ENCODE measurements at regions not wholly inside any gene's neighbourhood (a gene's known extent, or its start where the extent isn't known, plus 50 kb on each side); places are given as distances from the start of the nearest gene placed in this dataset.

- H3K4me1 ChIP-seq: no peaks in the 10 kb centered on the region
Measured at GRCh38 chr2:107222466-107222865, 336.5 kb upstream of the ST6GAL2 start.

GRCh38 chr2:107235491-107236254 lies 349.7 kb upstream of the ST6GAL2 start:
- no peaks in the 10 kb centered on the region for H3K9me3 ChIP-seq
- H3K4me3 ChIP-seq: no peak overlapping the region
- H3K27ac ChIP-seq (replicated peaks in 1 of 4): no peak overlapping the region
- intact Hi-C loops (cut with DNase I): no loop called here
- TF ChIP-seq CTCF (IDR thresholded peaks at IDR 0.05): no peak
- no peak for TF ChIP-seq EP300 (IDR thresholded peaks at IDR 0.05)
- no peak for TF ChIP-seq POLR2A (IDR thresholded peaks at IDR 0.05; ENCODE audit: low read depth)
- TF ChIP-seq POLR2AphosphoS5 (IDR thresholded peaks at IDR 0.05): no peak
- no peaks in the 10 kb centered on the region for H3K4me1 ChIP-seq
- no peaks in the 10 kb centered on the region for H3K36me3 ChIP-seq
- no peak for DNase-seq (ENCODE audit: extremely low spot score)
- WGBS: 79% methylated on average over 2 of the region's 5 CpGs
- no peaks in the 10 kb centered on the region for H3K27me3 ChIP-seq

More at GRCh38 chr2:107222466-107222865, 336.5 kb upstream of the ST6GAL2 start:
- no peak overlapping the region for H3K4me3 ChIP-seq
- no peak for DNase-seq (ENCODE audit: extremely low spot score)
- intact Hi-C loops (cut with DNase I): no loop called here
- no peak overlapping the region for H3K27ac ChIP-seq (replicated peaks in 1 of 4)
- H3K9me3 ChIP-seq: no peaks in the 10 kb centered on the region
- TF ChIP-seq CTCF (IDR thresholded peaks at IDR 0.05) (no peak), POLR2AphosphoS5 (IDR thresholded peaks at IDR 0.05) (no peak), EP300 (IDR thresholded peaks at IDR 0.05) (no peak), POLR2A (IDR thresholded peaks at IDR 0.05; ENCODE audit: low read depth) (no peak)
- H3K36me3 ChIP-seq: no peaks in the 10 kb centered on the region
- H3K27me3 ChIP-seq: no peaks in the 10 kb centered on the region

- Histone ChIP-seq H3K36me3 (no peaks in the 10 kb centered on the region), H3K9me3 (no peaks in the 10 kb centered on the region), H3K4me3 (no peak overlapping the region), H3K27ac (replicated peaks in 1 of 4) (no peak overlapping the region), H3K4me1 (no peaks in the 10 kb centered on the region), H3K27me3 (no peaks in the 10 kb centered on the region)
- TF ChIP-seq CTCF (IDR thresholded peaks at IDR 0.05) (no peak), POLR2AphosphoS5 (IDR thresholded peaks at IDR 0.05) (no peak), POLR2A (IDR thresholded peaks at IDR 0.05; ENCODE audit: low read depth) (no peak), EP300 (IDR thresholded peaks at IDR 0.05) (no peak)
- DNase-seq (ENCODE audit: extremely low spot score): no peak
- intact Hi-C loops (cut with DNase I): no loop called here
- 50% methylated on average over 1 of the region's 1 CpG for WGBS
Measured at GRCh38 chr2:107242811-107243210, 356.8 kb upstream of the ST6GAL2 start.

- DNase-seq (ENCODE audit: extremely low spot score): no peak
- Histone ChIP-seq H3K9me3 (no peaks in the 10 kb centered on the region), H3K27me3 (no peaks in the 10 kb centered on the region), H3K4me3 (no peak overlapping the region), H3K36me3 (no peaks in the 10 kb centered on the region), H3K27ac (replicated peaks in 1 of 4) (no peak overlapping the region), H3K4me1 (no peaks in the 10 kb centered on the region)
- WGBS: 100% methylated on average over 1 of the region's 1 CpG
- TF ChIP-seq POLR2AphosphoS5 (IDR thresholded peaks at IDR 0.05): no peak
- intact Hi-C loops (cut with DNase I): no loop called here
Measured at GRCh38 chr2:107248932-107249331, 363.0 kb upstream of the ST6GAL2 start.

GRCh38 chr2:107255744-107256143 lies 369.8 kb upstream of the ST6GAL2 start:
- H3K36me3 ChIP-seq: no peaks in the 10 kb centered on the region
- no peak overlapping the region for H3K27ac ChIP-seq (replicated peaks in 1 of 4)
- H3K27me3 ChIP-seq: no peaks in the 10 kb centered on the region
- H3K4me3 ChIP-seq: no peak overlapping the region
- TF ChIP-seq CTCF (IDR thresholded peaks at IDR 0.05) (no peak), POLR2AphosphoS5 (IDR thresholded peaks at IDR 0.05) (no peak), EP300 (IDR thresholded peaks at IDR 0.05) (no peak), POLR2A (IDR thresholded peaks at IDR 0.05; ENCODE audit: low read depth) (no peak)
- no peaks in the 10 kb centered on the region for H3K9me3 ChIP-seq
- WGBS: 98% methylated on average over 10 of the region's 14 CpGs
- intact Hi-C loops (cut with DNase I): no loop called here
- no peak for DNase-seq (ENCODE audit: extremely low spot score)
- no peaks in the 10 kb centered on the region for H3K4me1 ChIP-seq

All from esophagus muscularis mucosa (tissue), 4 donors.